AG04449 (cell line): ENCODE measurements at regions not wholly inside any gene's neighbourhood (a gene's known extent, or its start where the extent isn't known, plus 50 kb on each side); places are given as distances from the start of the nearest gene placed in this dataset.

ENCODE experiments used
- CTCF ChIA-PET: fragments of 350-600 bp; formaldehyde crosslinking; extraction: SDS; loops from one replicate; lab custom pipeline; 2021; ENCODE audit warnings: antibody characterized with exemption; lab: Yijun Ruan, JAX
- POLR2A ChIA-PET: fragments of 400-600, 350-600 bp; formaldehyde crosslinking; extraction: SDS; loops from one replicate; lab custom pipeline; 2020; ENCODE audit warnings: antibody characterized with exemption, inconsistent platforms; lab: Yijun Ruan, JAX
- DNase-seq: peaks from one replicate; pipeline ENCODE4 v3.0.0-alpha.2; 2010; ENCODE audit warnings: low read depth, low spot score
- H3K4me3 ChIP-seq: 2 replicates; pipeline ENCODE4 v1.5.1; 2011; ENCODE audit warnings: low read depth, mild to moderate bottlenecking, control low read depth, low read length
- TF ChIP-seq, protein P1 (sequence below): IDR thresholded peaks from one replicate; pipeline ENCODE4 v1.5.1; 2011; ENCODE audit warnings: mild to moderate bottlenecking, moderate library complexity, low read length, control low read depth, inconsistent platforms; ENCODE audit not compliant: insufficient read depth; ENCODE audit errors: missing control alignments

DNA sequence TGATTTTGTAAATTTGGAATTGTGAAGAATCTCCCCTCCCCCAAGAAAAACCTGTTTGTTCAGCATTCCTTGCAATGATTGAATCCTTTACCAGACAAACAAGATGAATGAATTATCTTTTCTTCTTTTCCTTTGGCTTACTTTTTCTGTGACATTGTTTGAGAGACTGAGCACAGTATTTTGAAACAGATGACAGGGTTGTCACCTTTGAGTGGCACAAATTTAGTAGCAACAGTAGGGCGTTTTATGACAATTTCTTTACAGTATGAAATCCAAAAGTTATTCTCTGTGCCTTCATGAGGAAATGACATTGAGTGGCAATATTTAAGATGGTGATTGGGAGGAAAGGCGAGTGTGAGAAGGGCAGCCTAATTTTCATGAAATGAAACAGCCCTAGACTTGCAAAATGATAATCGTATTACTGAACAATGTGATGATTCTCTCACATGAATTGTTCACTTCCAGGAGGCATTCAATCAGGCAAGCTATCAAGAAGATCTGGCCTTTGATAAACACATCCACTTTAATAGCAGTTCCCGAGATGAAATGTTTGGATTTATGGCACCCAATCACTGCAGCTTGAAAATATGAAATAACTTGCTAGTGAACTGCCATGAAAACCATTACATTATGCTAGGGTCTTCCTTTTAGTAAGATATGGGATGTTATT is 68.6 kb upstream of the SCEL start:
- no peak for DNase-seq
- H3K4me3 ChIP-seq: no peak overlapping the region
- TF ChIP-seq, protein P1, sequence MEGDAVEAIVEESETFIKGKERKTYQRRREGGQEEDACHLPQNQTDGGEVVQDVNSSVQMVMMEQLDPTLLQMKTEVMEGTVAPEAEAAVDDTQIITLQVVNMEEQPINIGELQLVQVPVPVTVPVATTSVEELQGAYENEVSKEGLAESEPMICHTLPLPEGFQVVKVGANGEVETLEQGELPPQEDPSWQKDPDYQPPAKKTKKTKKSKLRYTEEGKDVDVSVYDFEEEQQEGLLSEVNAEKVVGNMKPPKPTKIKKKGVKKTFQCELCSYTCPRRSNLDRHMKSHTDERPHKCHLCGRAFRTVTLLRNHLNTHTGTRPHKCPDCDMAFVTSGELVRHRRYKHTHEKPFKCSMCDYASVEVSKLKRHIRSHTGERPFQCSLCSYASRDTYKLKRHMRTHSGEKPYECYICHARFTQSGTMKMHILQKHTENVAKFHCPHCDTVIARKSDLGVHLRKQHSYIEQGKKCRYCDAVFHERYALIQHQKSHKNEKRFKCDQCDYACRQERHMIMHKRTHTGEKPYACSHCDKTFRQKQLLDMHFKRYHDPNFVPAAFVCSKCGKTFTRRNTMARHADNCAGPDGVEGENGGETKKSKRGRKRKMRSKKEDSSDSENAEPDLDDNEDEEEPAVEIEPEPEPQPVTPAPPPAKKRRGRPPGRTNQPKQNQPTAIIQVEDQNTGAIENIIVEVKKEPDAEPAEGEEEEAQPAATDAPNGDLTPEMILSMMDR: no peak
- POLR2A ChIA-PET: no interaction called here
- CTCF ChIA-PET: interaction anchor here (0.9 kb wide), 1 partner anchor 9 kb away, joined by 3 read pairs; no protein-coding TSS in a partner anchor

DNA sequence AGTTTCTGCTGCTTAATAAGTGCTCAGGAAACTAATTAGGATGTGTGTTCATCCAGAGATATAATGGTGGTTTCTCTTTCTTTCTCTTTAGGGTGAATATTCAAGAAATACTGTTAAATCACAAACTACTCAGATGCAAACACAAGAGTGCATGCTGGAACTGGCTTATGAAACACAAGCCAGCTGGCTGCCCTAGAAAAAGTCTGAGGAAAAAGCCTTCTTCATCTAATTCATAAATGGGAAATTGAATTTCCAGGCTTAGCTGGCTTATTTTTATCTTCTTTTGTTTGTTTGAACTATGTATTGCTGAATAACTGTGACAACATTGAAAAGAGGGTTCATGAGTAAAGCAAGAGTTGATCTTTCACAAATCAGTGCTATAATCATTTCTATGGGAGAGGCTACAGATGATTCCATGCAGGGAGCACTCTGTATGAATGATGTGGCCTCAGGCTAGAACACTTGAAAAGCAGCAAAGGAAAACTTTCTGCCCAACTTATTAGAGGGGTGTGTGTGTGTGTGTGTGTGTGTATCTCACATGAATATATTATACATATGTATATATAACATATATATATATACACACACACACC is 69.8 kb upstream of the SCEL start:
- DNase-seq: no peak
- ChIA-PET POLR2A (no interaction called here), CTCF (interaction anchor here (1.3 kb wide), 1 partner anchor 13 kb away, joined by 3 read pairs; no protein-coding TSS in a partner anchor)
- TF ChIP-seq, protein P1: no peak
- no peak overlapping the region for H3K4me3 ChIP-seq

DNA sequence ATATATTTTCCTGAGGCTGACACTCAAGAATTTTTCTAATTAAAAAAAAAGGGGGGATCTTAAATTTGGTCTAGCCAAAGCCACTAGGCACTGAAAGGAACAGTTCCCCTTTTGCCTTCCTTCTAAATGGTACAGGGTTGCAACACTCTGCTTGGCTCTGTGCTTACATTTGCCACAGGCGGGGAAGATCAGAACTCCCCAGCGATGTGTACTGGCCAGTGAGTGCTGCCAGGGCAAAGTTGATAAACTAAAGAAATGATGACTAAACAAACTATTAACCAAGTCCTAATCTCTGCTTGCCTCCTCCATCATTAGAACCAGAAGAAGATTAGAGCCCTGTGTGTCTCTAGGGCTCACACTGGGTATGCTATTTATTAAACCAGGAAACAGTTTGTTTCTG is 75.3 kb upstream of the SCEL start:
- POLR2A ChIA-PET: no interaction called here
- DNase-seq: no peak
- TF ChIP-seq, protein P1: no peak
- CTCF ChIA-PET: no interaction called here
- no peak overlapping the region for H3K4me3 ChIP-seq

DNA sequence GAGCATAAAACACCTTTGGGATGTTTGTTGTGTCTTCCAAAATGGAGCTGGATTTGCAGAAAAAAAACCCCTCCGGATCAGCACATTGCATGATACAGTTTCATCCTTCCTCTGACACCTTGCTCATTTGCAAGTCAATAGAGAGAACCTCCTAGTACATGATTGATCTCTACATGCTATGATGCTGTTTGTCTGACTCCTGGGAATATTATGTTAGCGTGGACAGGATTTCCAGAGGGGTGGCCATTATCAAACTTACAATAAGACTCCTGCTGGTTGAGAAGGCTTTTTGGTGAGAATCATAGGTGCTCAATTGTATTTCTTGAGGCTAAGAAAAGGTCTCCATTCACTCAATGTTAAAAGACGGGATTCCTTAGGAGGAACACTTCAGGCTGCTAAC is 75.9 kb upstream of the SCEL start:
- no peak overlapping the region for H3K4me3 ChIP-seq
- POLR2A ChIA-PET: no interaction called here
- DNase-seq: no peak
- TF ChIP-seq, protein P1: no peak
- CTCF ChIA-PET: interaction anchor here (0.7 kb wide), 1 partner anchor 19 kb away, joined by 3 read pairs; no protein-coding TSS in a partner anchor

DNA sequence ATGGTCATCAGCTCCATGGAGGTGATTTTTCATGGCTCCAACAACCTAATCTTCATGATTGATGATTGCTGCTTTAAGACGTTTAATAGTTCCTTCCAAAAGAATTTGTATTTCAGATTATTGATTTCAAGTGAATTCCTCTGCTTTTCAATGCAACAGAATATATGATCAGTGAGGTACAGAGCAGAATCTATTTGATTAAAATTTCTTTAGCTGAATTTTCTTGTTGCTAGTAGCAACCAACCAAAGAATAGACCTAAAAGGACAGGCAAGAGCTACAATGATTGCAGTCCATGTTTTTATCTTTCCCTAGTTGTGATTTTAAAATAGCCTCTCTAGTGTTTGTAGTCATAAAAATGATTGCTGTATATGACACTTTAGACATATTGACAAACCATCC is 76.8 kb upstream of the SCEL start:
- no peak for DNase-seq
- TF ChIP-seq, protein P1: no peak
- ChIA-PET CTCF (interaction anchor here (1.1 kb wide), 1 partner anchor 20 kb away, joined by 6 read pairs; no protein-coding TSS in a partner anchor), POLR2A (no interaction called here)
- no peak overlapping the region for H3K4me3 ChIP-seq

DNA sequence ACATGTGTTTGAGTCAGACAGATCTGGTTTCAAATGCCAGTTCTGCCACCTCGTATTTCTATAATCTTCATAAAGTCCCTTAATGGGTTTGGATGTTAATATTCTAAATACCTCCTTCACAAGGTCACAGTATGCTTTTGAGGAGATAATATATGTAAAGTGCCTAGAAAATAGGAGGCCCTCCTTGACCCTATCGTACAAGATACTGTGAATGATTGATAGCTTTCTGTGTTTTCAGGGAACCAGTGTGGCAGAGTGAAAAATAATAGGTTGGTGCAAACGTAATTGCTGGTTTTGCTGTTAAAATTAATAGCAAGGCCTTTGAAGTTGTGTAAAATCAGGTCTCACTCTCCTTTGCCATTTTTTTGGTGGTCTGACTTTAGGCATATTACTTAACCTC is 77.5 kb upstream of the SCEL start:
- no peak overlapping the region for H3K4me3 ChIP-seq
- ChIA-PET POLR2A (no interaction called here), CTCF (interaction anchor here (1.1 kb wide), 1 partner anchor 20 kb away, joined by 6 read pairs; no protein-coding TSS in a partner anchor)
- no peak for DNase-seq
- TF ChIP-seq, protein P1: no peak
